PC-9 (cell line): ENCODE measurements at regions not wholly inside any gene's neighbourhood (a gene's known extent, or its start where the extent isn't known, plus 50 kb on each side); places are given as distances from the start of the nearest gene placed in this dataset.

ENCODE experiments used
- BruUV-seq: library from RNA; stranded (reverse); fragments of 400-500 nt; replicated peaks from 2 replicates; lab custom pipeline; 2021; lab: Mats Ljungman, UMichigan
- CTCF ChIA-PET: fragments of 300-600 bp; sonication (Branson Sonifier 250); formaldehyde crosslinking; loops from one replicate; lab custom pipeline; 2022; ENCODE audit warnings: antibody characterized with exemption; lab: Charles Lee
- POLR2A ChIA-PET: fragments of 300-600 bp; sonication (Branson Sonifier 250); formaldehyde crosslinking; loops from one replicate; lab custom pipeline; 2022; ENCODE audit warnings: antibody characterized with exemption; ENCODE audit not compliant: unreplicated experiment; lab: Charles Lee
- DNase-seq, 2 experiments: peaks; one replicate each; pipeline versions ENCODE4 v3.0.0 to v3.0.0-alpha.2; 2015 to 2022; ENCODE audit warnings: mixed read lengths in 1 of 2
- H2AFZ ChIP-seq: fragments of 200-600 bp; sonication (generic); 2 replicates; pipeline ENCODE4 v1.8.1; 2017; ENCODE audit warnings: antibody characterized with exemption
- H3F3A ChIP-seq: fragments of 200-600 bp; sonication (generic); 2 replicates; pipeline ENCODE4 v1.8.1; 2017; ENCODE audit warnings: antibody characterized with exemption, mild to moderate bottlenecking, low read depth; ENCODE audit not compliant: insufficient read depth
- H3K27ac ChIP-seq: fragments of 200-600 bp; sonication (generic); 2 replicates; pipeline ENCODE4 v1.6.1; 2016; ENCODE audit warnings: mixed run types
- H3K27me3 ChIP-seq: fragments of 200-600 bp; sonication (generic); 2 replicates; pipeline ENCODE4 v1.6.1; 2016; ENCODE audit warnings: low read depth, mixed run types; ENCODE audit not compliant: insufficient read depth
- H3K36me3 ChIP-seq: fragments of 200-600 bp; sonication (generic); 2 replicates; pipeline ENCODE4 v1.6.1; 2016; ENCODE audit warnings: low read depth, mixed run types
- H3K4me1 ChIP-seq: fragments of 200-600 bp; sonication (generic); replicated peaks from 2 replicates; pipeline ENCODE4 v1.6.1; 2016; ENCODE audit warnings: mixed run types; ENCODE audit not compliant: insufficient read depth
- H3K4me2 ChIP-seq: fragments of 200-600 bp; sonication (generic); 2 replicates; pipeline ENCODE4 v1.6.1; 2017; ENCODE audit warnings: mixed run types
- H3K4me3 ChIP-seq: fragments of 200-600 bp; sonication (generic); 2 replicates; pipeline ENCODE4 v1.6.1; 2016; ENCODE audit warnings: mixed run types
- H3K79me2 ChIP-seq: fragments of 200-600 bp; sonication (generic); 2 replicates; pipeline ENCODE4 v1.6.1; 2017; ENCODE audit warnings: low read depth, mixed run types
- H3K9me2 ChIP-seq: fragments of 200-600 bp; sonication (generic); 2 replicates; pipeline ENCODE4 v1.8.1; 2017; ENCODE audit warnings: mild to moderate bottlenecking; ENCODE audit not compliant: insufficient read depth
- H3K9me3 ChIP-seq: fragments of 200-600 bp; sonication (generic); 2 replicates; pipeline ENCODE4 v1.8.1; 2016; ENCODE audit warnings: low read depth; ENCODE audit not compliant: insufficient read depth
- H4K20me1 ChIP-seq: fragments of 200-600 bp; sonication (generic); 2 replicates; pipeline ENCODE4 v1.8.1; 2017; ENCODE audit not compliant: insufficient read depth
- EZH2 ChIP-seq: fragments of 200-600 bp; sonication (generic); IDR thresholded peaks from 2 replicates; pipeline ENCODE4 v1.8.0; 2017; ENCODE audit warnings: antibody characterized with exemption, low read depth
- intact Hi-C: fragments of 100-400 bp; cut with micrococcal nuclease; formaldehyde crosslinking; loops from one replicate; pipeline ENCODE4 v1.10.0; 2022; ENCODE audit not compliant: unreplicated experiment
- TF ChIP-seq, protein P1 (sequence below): fragments of 200-600 bp; sonication (generic); conservative IDR thresholded peaks from 2 replicates; pipeline ENCODE4 v1.6.1; 2017; ENCODE audit warnings: mixed run types, antibody characterized with exemption, mild to moderate bottlenecking, moderate library complexity

DNA sequence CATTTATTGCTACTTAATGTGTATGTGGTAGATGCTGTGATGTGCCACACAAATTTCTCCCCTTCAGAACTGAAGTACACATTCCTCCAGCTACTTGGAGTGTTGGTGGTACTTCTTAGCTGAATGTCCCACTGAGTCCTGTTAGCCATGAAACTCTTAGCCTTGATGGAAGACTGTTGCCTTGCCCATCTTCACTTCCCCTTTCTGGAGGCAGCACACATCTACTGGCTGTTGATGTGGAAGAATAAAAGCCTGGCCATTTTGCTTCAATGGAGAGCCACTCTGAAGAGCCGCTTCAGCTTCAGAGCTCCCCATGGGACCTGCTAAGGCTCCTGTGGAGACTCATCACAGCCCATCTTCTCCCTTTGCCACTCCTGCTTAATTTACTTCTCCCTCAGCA is 157.7 kb upstream of the PITX2 start:
- Histone ChIP-seq H3K79me2 (no peaks in the 10 kb centered on the region), H3K4me1 (no peaks in the 10 kb centered on the region), H3K27me3 (no peaks in the 10 kb centered on the region), H2AFZ (no peak overlapping the region), H3K9me3 (no peaks in the 10 kb centered on the region), H4K20me1 (no peaks in the 10 kb centered on the region), H3K27ac (no peak overlapping the region), H3K36me3 (no peaks in the 10 kb centered on the region), H3K9me2 (no peaks in the 10 kb centered on the region), H3K4me3 (no peak overlapping the region), H3F3A (no peaks in the 10 kb centered on the region), H3K4me2 (no peak overlapping the region)
- no peak for TF ChIP-seq EZH2
- TF ChIP-seq, protein P1, sequence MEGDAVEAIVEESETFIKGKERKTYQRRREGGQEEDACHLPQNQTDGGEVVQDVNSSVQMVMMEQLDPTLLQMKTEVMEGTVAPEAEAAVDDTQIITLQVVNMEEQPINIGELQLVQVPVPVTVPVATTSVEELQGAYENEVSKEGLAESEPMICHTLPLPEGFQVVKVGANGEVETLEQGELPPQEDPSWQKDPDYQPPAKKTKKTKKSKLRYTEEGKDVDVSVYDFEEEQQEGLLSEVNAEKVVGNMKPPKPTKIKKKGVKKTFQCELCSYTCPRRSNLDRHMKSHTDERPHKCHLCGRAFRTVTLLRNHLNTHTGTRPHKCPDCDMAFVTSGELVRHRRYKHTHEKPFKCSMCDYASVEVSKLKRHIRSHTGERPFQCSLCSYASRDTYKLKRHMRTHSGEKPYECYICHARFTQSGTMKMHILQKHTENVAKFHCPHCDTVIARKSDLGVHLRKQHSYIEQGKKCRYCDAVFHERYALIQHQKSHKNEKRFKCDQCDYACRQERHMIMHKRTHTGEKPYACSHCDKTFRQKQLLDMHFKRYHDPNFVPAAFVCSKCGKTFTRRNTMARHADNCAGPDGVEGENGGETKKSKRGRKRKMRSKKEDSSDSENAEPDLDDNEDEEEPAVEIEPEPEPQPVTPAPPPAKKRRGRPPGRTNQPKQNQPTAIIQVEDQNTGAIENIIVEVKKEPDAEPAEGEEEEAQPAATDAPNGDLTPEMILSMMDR, result no peak
- BruUV-seq, result no TSS peak
- ChIA-PET POLR2A (no interaction called here), CTCF (no interaction called here)
- no peak for DNase-seq
- intact Hi-C loops, result no loop called here

DNA sequence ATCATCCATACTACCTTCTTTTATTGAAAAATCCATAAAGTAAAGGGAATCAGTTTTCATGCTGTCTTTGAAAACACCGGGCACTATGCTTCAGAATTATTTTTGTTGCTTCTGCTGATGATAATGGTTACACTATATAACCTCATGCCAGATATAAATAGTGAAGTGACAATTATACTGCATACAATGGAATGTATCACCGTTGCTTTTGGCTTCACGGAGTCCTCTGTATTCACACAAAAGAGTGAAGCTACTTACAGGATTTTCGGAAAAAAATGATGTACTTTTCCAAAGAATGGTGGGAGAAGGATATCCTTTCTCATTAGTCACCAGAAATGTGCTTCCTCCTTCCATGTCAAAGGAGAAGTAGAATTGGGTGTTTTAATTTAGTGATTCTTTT is 159.1 kb upstream of the PITX2 start:
- no peak overlapping the region for H2AFZ ChIP-seq
- intact Hi-C loops, result no loop called here
- H3K4me2 ChIP-seq, result no peak overlapping the region
- TF ChIP-seq EZH2, result no peak
- TF ChIP-seq, protein P1, result no peak
- H3K27ac ChIP-seq, result no peak overlapping the region
- no peak for DNase-seq
- no peaks in the 10 kb centered on the region for H3K79me2 ChIP-seq
- no TSS peak for BruUV-seq
- no peaks in the 10 kb centered on the region for H3K4me1 ChIP-seq
- ChIA-PET CTCF (no interaction called here), POLR2A (no interaction called here)
- no peaks in the 10 kb centered on the region for H3K36me3 ChIP-seq
- no peaks in the 10 kb centered on the region for H3K27me3 ChIP-seq
- H3K4me3 ChIP-seq, result no peak overlapping the region
- H4K20me1 ChIP-seq, result no peaks in the 10 kb centered on the region
- no peaks in the 10 kb centered on the region for H3K9me2 ChIP-seq
- H3F3A ChIP-seq, result no peaks in the 10 kb centered on the region
- H3K9me3 ChIP-seq, result no peaks in the 10 kb centered on the region

DNA sequence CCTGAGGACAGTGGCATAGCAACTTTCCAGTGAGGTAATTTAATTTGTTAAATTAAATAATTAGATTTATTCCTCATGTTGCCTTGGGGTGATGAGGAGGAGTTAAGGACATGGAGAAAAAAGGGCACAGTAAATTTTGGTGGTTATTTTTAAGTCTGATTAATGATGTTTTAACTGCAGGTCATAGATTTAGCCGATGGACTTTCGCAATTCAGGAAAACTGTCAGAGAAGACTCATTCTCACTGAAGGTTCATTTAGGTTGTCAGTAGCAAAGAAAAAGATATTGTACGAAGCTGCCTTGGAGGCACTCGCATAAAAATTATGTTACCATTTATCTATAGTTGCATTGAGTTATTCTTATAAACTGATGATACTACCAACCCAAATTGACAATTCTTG is 164.2 kb upstream of the PITX2 start:
- no peak for DNase-seq

More for the DNA sequence above, 164.2 kb upstream of the PITX2 start:
- Histone ChIP-seq H3K9me2 (no peaks in the 10 kb centered on the region), H3K79me2 (no peaks in the 10 kb centered on the region), H3K4me3 (no peak overlapping the region), H2AFZ (no peak overlapping the region), H4K20me1 (no peaks in the 10 kb centered on the region), H3K27me3 (no peaks in the 10 kb centered on the region), H3K36me3 (no peaks in the 10 kb centered on the region), H3F3A (no peaks in the 10 kb centered on the region), H3K4me2 (no peak overlapping the region), H3K4me1 (no peaks in the 10 kb centered on the region), H3K27ac (no peak overlapping the region), H3K9me3 (no peaks in the 10 kb centered on the region)
- no TSS peak for BruUV-seq
- ChIA-PET CTCF (no interaction called here), POLR2A (no interaction called here)
- no peak for TF ChIP-seq EZH2
- TF ChIP-seq, protein P1, result no peak
- intact Hi-C loops, result no loop called here
